Mesothelial cell of epicardium (in vitro differentiated cells): ENCODE measurements at regions not wholly inside any gene's neighbourhood (a gene's known extent, or its start where the extent isn't known, plus 50 kb on each side); places are given as distances from the start of the nearest gene placed in this dataset.

Source experiments
- DNase-seq, 2 experiments: peaks; one replicate each; pipeline ENCODE4 v3.0.0; 2021; ENCODE audit warnings: low spot score in 2 of 2; ENCODE audit not compliant: unreplicated experiment in 2 of 2
- H3K27ac Mint-ChIP-seq: 2 replicates; pipeline ENCODE4 v1.8.0; 2021; ENCODE audit warnings: mixed read lengths
- H3K27me3 Mint-ChIP-seq: 2 replicates; pipeline ENCODE4 v1.8.0; 2021; ENCODE audit warnings: low read depth, mixed read lengths
- H3K36me3 Mint-ChIP-seq: 2 replicates; pipeline ENCODE4 v1.8.0; 2021; ENCODE audit warnings: mixed read lengths
- H3K4me1 Mint-ChIP-seq: 2 replicates; pipeline ENCODE4 v1.8.0; 2021; ENCODE audit warnings: mixed read lengths
- H3K4me3 Mint-ChIP-seq: 2 replicates; pipeline ENCODE4 v1.8.0; 2021; ENCODE audit warnings: mild to moderate bottlenecking, moderate library complexity, mixed read lengths
- H3K9me3 Mint-ChIP-seq: 2 replicates; pipeline ENCODE4 v1.8.0; 2021; ENCODE audit warnings: mixed read lengths
- CTCF ChIP-seq: fragments of 200-600 bp; sonication (generic); IDR thresholded peaks from one replicate; pipeline ENCODE4 v1.5.0; 2021; ENCODE audit warnings: antibody characterized with exemption; ENCODE audit not compliant: unreplicated experiment

GRCh38 chr20:50301165-50301564 lies 110.5 kb downstream of the CEBPB start:
- H3K9me3 Mint-ChIP-seq, result no peaks in the 10 kb centered on the region
- H3K27me3 Mint-ChIP-seq, result no peaks in the 10 kb centered on the region
- no peak for TF ChIP-seq CTCF
- no peak overlapping the region for H3K4me3 Mint-ChIP-seq
- peaks cover 32% of the 10 kb centered on the region for H3K4me1 Mint-ChIP-seq
- DNase-seq, result no peak
- no peaks in the 10 kb centered on the region for H3K36me3 Mint-ChIP-seq
- no peak overlapping the region for H3K27ac Mint-ChIP-seq

- Mint-ChIP-seq H3K4me3 (no peak overlapping the region), H3K36me3 (no peaks in the 10 kb centered on the region), H3K4me1 (peaks cover 36% of the 10 kb centered on the region), H3K27me3 (no peaks in the 10 kb centered on the region), H3K27ac (no peak overlapping the region), H3K9me3 (no peaks in the 10 kb centered on the region)
- DNase-seq, result no peak
- no peak for TF ChIP-seq CTCF
Measured at GRCh38 chr20:50301712-50302111, 111.1 kb downstream of the CEBPB start.

GRCh38 chr20:50302341-50303057 lies 111.9 kb downstream of the CEBPB start:
- Mint-ChIP-seq H3K27me3 (no peaks in the 10 kb centered on the region), H3K27ac (peak overlapping the region; percentile 37), H3K9me3 (no peaks in the 10 kb centered on the region), H3K4me1 (peaks cover 36% of the 10 kb centered on the region), H3K36me3 (no peaks in the 10 kb centered on the region), H3K4me3 (no peak overlapping the region)
- DNase-seq, result no peak
- TF ChIP-seq CTCF, result no peak

- peak; percentile 79 to 81 for DNase-seq
- Mint-ChIP-seq H3K36me3 (no peaks in the 10 kb centered on the region), H3K27me3 (no peaks in the 10 kb centered on the region), H3K4me3 (no peak overlapping the region), H3K27ac (peak overlapping the region; percentile 88), H3K9me3 (no peaks in the 10 kb centered on the region), H3K4me1 (peaks cover 39% of the 10 kb centered on the region)
- no peak for TF ChIP-seq CTCF
Measured at GRCh38 chr20:50303573-50304500, 113.2 kb downstream of the CEBPB start.

- no peaks in the 10 kb centered on the region for H3K27me3 Mint-ChIP-seq
- no peak for DNase-seq
- H3K36me3 Mint-ChIP-seq, result no peaks in the 10 kb centered on the region
- peak overlapping the region; percentile 88 for H3K27ac Mint-ChIP-seq
- H3K4me1 Mint-ChIP-seq, result peaks cover 42% of the 10 kb centered on the region
- no peaks in the 10 kb centered on the region for H3K9me3 Mint-ChIP-seq
- TF ChIP-seq CTCF, result no peak
- no peak overlapping the region for H3K4me3 Mint-ChIP-seq
Measured at GRCh38 chr20:50304501-50304856, 113.8 kb downstream of the CEBPB start.
